MM.1S (cell line): ENCODE measurements at regions not wholly inside any gene's neighbourhood (a gene's known extent, or its start where the extent isn't known, plus 50 kb on each side); places are given as distances from the start of the nearest gene placed in this dataset.

Source experiments
- DNase-seq: peaks from one replicate; pipeline ENCODE4 v3.0.0-alpha.2; 2015
- H2AFZ ChIP-seq: fragments of 300-600 bp; sonication (generic); 2 replicates; pipeline ENCODE4 v1.6.0; 2016; ENCODE audit warnings: antibody characterized with exemption, low read length
- H3F3A ChIP-seq: fragments of 300-600 bp; sonication (generic); 2 replicates; pipeline ENCODE4 v1.6.1; 2016; ENCODE audit warnings: mild to moderate bottlenecking, antibody characterized with exemption, low read length, moderate library complexity, mixed read lengths; ENCODE audit not compliant: insufficient read depth
- H3K27ac ChIP-seq: fragments of 300-600 bp; sonication (generic); 2 replicates; pipeline ENCODE4 v1.5.1; 2016; ENCODE audit warnings: mild to moderate bottlenecking, low read length
- H3K27me3 ChIP-seq: fragments of 300-600 bp; sonication (generic); replicated peaks from 2 replicates; pipeline ENCODE4 v1.6.0; 2016; ENCODE audit warnings: low read length; ENCODE audit not compliant: insufficient read depth
- H3K36me3 ChIP-seq: fragments of 300-600 bp; sonication (generic); replicated peaks from 2 replicates; pipeline ENCODE4 v1.6.1; 2016; ENCODE audit warnings: mild to moderate bottlenecking, low read length, mixed read lengths; ENCODE audit not compliant: insufficient read depth
- H3K4me1 ChIP-seq: fragments of 300-600 bp; sonication (generic); 2 replicates; pipeline ENCODE4 v1.6.1; 2016; ENCODE audit warnings: low read length, mixed read lengths
- H3K4me2 ChIP-seq: fragments of 300-600 bp; sonication (generic); 2 replicates; pipeline ENCODE4 v1.6.0; 2016; ENCODE audit warnings: low read depth, low read length
- H3K4me3 ChIP-seq: fragments of 300-600 bp; sonication (generic); 2 replicates; pipeline ENCODE4 v1.5.1; 2016; ENCODE audit warnings: low read length, mixed read lengths
- H3K79me2 ChIP-seq: fragments of 300-600 bp; sonication (generic); 2 replicates; pipeline ENCODE4 v1.6.1; 2016; ENCODE audit warnings: mixed run types, low read length, mixed read lengths
- H3K9ac ChIP-seq: fragments of 300-600 bp; sonication (generic); 2 replicates; pipeline ENCODE4 v1.6.1; 2016; ENCODE audit warnings: low read length, mixed read lengths
- H3K9me2 ChIP-seq: fragments of 300-600 bp; sonication (generic); replicated peaks from 2 replicates; pipeline ENCODE4 v1.6.1; 2016; ENCODE audit warnings: mild to moderate bottlenecking, low read length, mixed read lengths; ENCODE audit not compliant: insufficient read depth
- H3K9me3 ChIP-seq: fragments of 300-600 bp; sonication (generic); replicated peaks from 2 replicates; pipeline ENCODE4 v1.6.1; 2016; ENCODE audit warnings: mild to moderate bottlenecking, low read length, mixed read lengths; ENCODE audit not compliant: insufficient read depth
- H4K20me1 ChIP-seq: fragments of 300-600 bp; sonication (generic); 2 replicates; pipeline ENCODE4 v1.6.1; 2016; ENCODE audit warnings: mild to moderate bottlenecking, low read length, moderate library complexity, mixed read lengths; ENCODE audit not compliant: insufficient read depth
- CTCF ChIP-seq: fragments of 300-600 bp; sonication (generic); IDR thresholded peaks from 2 replicates; pipeline ENCODE4 v1.5.1; 2016; ENCODE audit warnings: antibody characterized with exemption, low read length, mixed read lengths
- EZH2 ChIP-seq: fragments of 300-600 bp; sonication (generic); optimal IDR thresholded peaks from 2 replicates; pipeline ENCODE3; 2017; ENCODE audit warnings: low read depth, mild to moderate bottlenecking, antibody characterized with exemption, low read length, mixed read lengths
- EZH2phosphoT487 ChIP-seq: fragments of 300-600 bp; sonication (generic); IDR thresholded peaks from 2 replicates; pipeline ENCODE4 v1.6.1; 2018; ENCODE audit warnings: antibody characterized with exemption, low read length

- TF ChIP-seq EZH2 (no peak), EZH2phosphoT487 (no peak), CTCF (no peak)
- DNase-seq, result no peak
- no peaks in the 10 kb centered on the region for H3F3A ChIP-seq
- no peak overlapping the region for H3K4me2 ChIP-seq
- H3K27me3 ChIP-seq, result no peaks in the 10 kb centered on the region
- no peaks in the 10 kb centered on the region for H3K36me3 ChIP-seq
- no peak overlapping the region for H3K9ac ChIP-seq
- no peaks in the 10 kb centered on the region for H3K9me2 ChIP-seq
- H3K27ac ChIP-seq, result no peak overlapping the region
- H3K4me1 ChIP-seq, result no peaks in the 10 kb centered on the region
- H3K9me3 ChIP-seq, result no peaks in the 10 kb centered on the region
- H3K4me3 ChIP-seq, result no peak overlapping the region
- H2AFZ ChIP-seq, result no peak overlapping the region
- H3K79me2 ChIP-seq, result no peaks in the 10 kb centered on the region
- no peaks in the 10 kb centered on the region for H4K20me1 ChIP-seq
These were observed 132.4 kb upstream of the TET2 start for GRCh38 chr4:105014234-105014633.

GRCh38 chr4:105014635-105015034 lies 132.0 kb upstream of the TET2 start:
- no peaks in the 10 kb centered on the region for H4K20me1 ChIP-seq
- no peaks in the 10 kb centered on the region for H3K4me1 ChIP-seq
- DNase-seq, result no peak
- no peaks in the 10 kb centered on the region for H3K36me3 ChIP-seq
- no peak overlapping the region for H3K27ac ChIP-seq
- H3K4me2 ChIP-seq, result no peak overlapping the region
- no peak overlapping the region for H2AFZ ChIP-seq
- no peaks in the 10 kb centered on the region for H3K27me3 ChIP-seq
- no peaks in the 10 kb centered on the region for H3K9me2 ChIP-seq
- no peaks in the 10 kb centered on the region for H3K9me3 ChIP-seq
- H3K9ac ChIP-seq, result no peak overlapping the region
- no peaks in the 10 kb centered on the region for H3K79me2 ChIP-seq
- TF ChIP-seq EZH2phosphoT487, result no peak
- no peak for TF ChIP-seq CTCF
- TF ChIP-seq EZH2, result no peak
- H3K4me3 ChIP-seq, result no peak overlapping the region
- no peaks in the 10 kb centered on the region for H3F3A ChIP-seq

GRCh38 chr4:105015750-105016149 lies 130.9 kb upstream of the TET2 start:
- H3K79me2 ChIP-seq, result no peaks in the 10 kb centered on the region
- H3K36me3 ChIP-seq, result no peaks in the 10 kb centered on the region
- H3K27ac ChIP-seq, result no peak overlapping the region
- no peak overlapping the region for H3K4me3 ChIP-seq
- H4K20me1 ChIP-seq, result no peaks in the 10 kb centered on the region
- no peaks in the 10 kb centered on the region for H3K4me1 ChIP-seq
- H2AFZ ChIP-seq, result no peak overlapping the region
- no peaks in the 10 kb centered on the region for H3K9me3 ChIP-seq
- no peak for TF ChIP-seq EZH2
- no peak for TF ChIP-seq EZH2phosphoT487
- no peak for TF ChIP-seq CTCF
- no peaks in the 10 kb centered on the region for H3K27me3 ChIP-seq
- H3K4me2 ChIP-seq, result no peak overlapping the region
- no peaks in the 10 kb centered on the region for H3K9me2 ChIP-seq
- no peak for DNase-seq
- no peak overlapping the region for H3K9ac ChIP-seq
- no peaks in the 10 kb centered on the region for H3F3A ChIP-seq
